ENCODE measurements at regions not wholly inside any gene's neighbourhood (a gene's known extent, or its start where the extent isn't known, plus 50 kb on each side); places are given as distances from the start of the nearest gene placed in this dataset.

- TF ChIP-seq SP2 (IDR thresholded peaks at IDR 0.05; ENCODE audit: extremely low read depth, low read depth, low read length, poor library complexity, severe bottlenecking) (no peak), UBTF (IDR thresholded peaks at IDR 0.05; ENCODE audit: borderline replicate concordance in 1 of 2, low read depth in 2 of 2, low read length in 2 of 2) (no peak), SRSF3 (IDR thresholded peaks at IDR 0.05; ENCODE audit: insufficient read depth, low read length) (no peak)
- TF ChIP-seq, protein P1, sequence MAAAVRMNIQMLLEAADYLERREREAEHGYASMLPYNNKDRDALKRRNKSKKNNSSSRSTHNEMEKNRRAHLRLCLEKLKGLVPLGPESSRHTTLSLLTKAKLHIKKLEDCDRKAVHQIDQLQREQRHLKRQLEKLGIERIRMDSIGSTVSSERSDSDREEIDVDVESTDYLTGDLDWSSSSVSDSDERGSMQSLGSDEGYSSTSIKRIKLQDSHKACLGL (CRISPR knock-in tag; IDR thresholded peaks at IDR 0.05; ENCODE audit: borderline replicate concordance, poor library complexity, severe bottlenecking): no peak
- TF ChIP-seq, protein P2, sequence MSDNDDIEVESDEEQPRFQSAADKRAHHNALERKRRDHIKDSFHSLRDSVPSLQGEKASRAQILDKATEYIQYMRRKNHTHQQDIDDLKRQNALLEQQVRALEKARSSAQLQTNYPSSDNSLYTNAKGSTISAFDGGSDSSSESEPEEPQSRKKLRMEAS (CRISPR knock-in tag; IDR thresholded peaks at IDR 0.05): no peak
Measured at GRCh38 chr2:155273323-155273722, 574.8 kb downstream of the KCNJ3 start.

All from K562 (cell line).